Hematopoietic multipotent progenitor cell treated with erythropoietin and hydrocortisone succinate and interleukin-3 and kit ligand, for 6 days (in vitro differentiated cells): ENCODE measurements at regions not wholly inside any gene's neighbourhood (a gene's known extent, or its start where the extent isn't known, plus 50 kb on each side); places are given as distances from the start of the nearest gene placed in this dataset.
"Not testable (repeated sequence)": the region's sequence is repeated elsewhere in the genome, so short reads cannot be mapped to it uniquely, and the experiment has no call there.

Experiments used
- DNase-seq: peaks from one replicate; pipeline ENCODE4 v3.0.0-alpha.2; 2015

DNA sequence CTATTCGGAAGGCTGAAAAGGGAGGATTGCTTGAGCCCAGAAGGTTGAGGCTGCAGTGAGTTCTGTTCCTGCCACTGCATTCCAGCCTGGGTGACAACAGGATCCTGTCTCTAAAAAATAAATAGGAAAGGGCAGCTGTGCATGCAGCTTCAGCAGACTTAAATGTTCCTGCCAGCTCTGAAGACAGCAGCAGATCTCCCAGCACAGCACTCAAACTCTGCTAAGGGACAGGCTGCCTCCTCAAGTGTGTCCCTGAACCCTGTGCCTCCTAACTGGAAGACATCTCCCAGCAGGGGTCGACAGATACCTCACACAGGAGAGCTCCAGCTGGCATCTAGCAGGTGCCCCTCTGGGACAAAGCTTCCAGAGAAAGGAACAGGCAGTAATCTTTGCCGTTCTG lies 117.9 kb downstream of the CXCL12 start:
- no peak for DNase-seq

DNA sequence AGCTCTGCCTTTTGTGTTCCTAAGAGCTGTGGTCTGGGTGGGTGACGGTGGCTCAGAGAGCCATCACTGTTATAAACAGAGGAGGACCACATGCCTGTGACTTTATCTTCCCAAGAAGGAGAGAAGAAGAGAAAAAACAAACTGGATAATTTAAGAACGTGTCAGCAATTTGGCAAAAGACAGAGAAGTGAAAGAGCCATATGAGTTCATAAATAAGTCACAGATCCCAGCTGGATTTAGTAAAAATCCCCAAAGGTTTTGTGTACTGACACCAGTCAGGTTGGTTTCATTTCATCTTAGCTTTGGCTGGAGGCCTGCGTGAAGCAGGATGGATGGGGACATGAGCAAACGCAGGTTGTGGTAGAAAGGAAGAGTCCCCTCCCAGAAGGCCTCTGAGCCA lies 120.7 kb downstream of the CXCL12 start:
- no peak for DNase-seq

DNA sequence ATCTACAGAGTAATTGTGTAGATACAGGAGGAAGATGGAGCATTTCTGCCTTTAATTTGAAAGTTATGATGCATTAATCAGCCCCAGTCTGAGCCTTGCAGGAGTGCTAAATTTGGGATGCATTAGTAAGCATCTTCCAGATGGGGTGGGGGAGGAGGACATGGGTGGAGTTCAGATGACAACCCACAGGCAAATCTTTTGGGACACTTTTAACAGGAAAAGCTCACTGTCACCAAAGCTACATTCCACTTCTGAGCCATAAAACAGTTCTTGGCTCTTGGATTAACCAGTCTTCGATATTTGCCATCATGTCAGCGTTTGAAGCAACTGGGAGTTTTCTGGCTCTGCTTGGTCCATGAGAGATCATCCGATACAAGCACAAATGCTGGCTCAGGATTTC lies 121.1 kb downstream of the CXCL12 start:
- DNase-seq: no peak

DNA sequence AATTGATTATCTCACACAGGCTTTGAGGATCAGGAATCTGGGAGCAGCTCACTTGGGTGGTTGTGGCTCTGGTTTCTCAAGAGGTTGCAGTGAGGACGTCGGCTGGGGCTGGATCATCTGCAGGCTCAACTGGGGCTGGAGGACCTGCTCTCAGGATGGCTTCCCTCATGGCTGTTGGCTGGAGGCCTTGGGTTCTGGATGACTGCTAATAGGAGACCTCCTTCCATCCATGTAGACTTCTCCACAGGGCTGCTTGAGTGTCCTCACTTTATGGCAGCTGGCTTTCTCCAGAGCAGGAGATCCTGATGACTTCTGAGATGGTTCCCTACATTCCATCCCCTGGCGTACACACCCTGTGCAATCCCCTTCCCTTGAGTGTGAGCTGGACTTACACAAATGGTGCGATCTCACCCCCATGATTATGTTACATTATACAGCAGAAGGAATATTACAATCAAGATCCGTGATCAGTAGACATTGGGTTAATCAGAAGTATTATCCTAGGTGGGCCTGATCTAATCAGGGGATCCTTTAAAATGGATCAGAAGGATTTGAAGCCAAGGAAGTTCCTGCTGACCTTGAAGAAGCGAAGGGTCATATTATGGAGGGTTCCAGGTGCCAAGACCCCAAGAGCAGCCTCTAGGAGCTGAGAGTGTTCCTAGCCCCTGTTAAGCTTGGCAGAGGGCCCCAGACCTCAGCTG lies 122.2 kb downstream of the CXCL12 start:
- no peak for DNase-seq

DNA sequence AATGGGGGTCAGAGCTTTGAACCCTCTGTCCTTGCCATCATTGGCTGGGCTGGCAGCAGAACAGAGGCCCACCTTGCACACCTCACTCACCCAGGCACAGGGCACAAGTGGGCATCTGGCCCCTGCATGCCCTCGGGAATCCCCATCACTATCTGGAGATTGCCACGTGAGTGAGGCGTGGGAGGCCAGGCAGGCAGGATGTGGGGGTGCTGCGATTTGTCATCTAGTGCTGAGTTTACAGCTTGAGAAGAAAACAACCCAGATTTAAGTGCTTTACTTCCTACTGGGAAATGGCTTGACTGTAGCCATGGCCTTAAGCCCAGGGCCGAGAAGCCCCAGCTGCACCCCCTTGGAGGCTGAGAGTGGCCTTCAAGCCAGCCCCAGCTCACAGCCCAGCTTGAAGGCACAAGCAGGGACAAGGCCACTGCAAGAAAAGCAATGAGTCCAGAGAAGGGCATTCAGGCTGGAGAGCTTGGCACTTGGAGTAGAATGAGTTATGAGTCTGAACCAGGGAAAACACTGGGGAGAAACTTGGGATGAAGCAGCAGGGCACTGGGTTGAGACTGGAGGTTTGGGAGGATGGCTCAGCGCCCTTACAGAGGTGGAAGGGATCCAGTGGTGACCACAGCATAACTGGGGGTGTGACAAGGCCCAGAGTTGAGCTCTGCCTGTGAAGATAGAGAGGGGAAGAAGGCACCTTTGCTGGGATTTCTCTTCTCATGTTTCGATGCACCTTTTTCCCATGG lies 123.0 kb downstream of the CXCL12 start:
- DNase-seq: no peak

DNA sequence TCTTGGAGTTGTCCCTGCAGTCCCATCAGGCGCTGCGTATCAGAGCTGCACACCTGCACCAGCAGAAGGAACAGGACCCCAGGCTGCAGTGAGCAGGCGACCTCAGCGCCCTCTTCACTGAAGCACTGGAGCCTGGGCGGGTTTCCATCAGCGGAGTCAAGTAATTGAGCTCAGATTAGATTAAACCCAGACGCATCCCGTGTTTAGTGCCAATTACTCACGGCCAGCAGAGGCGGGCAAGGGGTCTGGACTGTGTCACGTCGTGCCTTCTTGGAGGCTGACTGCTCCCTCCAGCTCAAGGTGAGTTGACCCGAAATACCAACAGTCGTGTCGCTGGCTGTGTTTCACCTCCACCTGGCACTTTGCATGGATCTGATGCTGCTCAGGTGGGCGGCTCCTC lies 123.6 kb downstream of the CXCL12 start:
- DNase-seq: no peak

DNA sequence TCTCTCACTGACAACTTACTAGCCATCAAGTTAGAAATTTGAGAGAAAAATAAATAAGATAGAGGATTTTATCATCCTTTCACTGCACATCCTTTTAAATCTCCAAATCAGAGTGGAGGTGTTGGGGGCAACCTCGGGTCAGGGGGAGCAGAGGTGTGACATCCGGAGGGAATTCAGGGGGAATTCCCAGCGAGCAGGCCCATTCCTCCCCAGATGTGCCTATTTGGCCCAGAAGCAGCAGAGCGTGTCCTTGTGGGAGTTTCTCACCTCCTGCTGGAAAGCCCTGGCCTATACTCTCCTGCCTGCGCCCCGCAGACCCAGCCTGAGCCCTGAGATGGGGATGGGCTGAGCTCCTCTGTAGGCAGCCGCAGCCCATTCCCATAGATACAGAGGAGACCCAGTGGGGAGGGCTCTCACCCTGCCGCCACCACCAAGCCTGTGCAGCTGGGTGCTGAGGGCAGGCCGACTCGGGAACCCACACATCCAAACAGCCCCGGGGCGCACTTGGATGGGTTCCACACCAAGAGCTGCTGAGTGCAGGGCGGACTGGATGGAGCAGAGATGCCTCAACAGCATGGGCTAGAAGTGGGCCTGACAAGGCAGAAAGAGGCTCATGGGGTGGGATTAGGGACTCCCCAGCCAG lies 124.5 kb downstream of the CXCL12 start:
- DNase-seq: no peak

DNA sequence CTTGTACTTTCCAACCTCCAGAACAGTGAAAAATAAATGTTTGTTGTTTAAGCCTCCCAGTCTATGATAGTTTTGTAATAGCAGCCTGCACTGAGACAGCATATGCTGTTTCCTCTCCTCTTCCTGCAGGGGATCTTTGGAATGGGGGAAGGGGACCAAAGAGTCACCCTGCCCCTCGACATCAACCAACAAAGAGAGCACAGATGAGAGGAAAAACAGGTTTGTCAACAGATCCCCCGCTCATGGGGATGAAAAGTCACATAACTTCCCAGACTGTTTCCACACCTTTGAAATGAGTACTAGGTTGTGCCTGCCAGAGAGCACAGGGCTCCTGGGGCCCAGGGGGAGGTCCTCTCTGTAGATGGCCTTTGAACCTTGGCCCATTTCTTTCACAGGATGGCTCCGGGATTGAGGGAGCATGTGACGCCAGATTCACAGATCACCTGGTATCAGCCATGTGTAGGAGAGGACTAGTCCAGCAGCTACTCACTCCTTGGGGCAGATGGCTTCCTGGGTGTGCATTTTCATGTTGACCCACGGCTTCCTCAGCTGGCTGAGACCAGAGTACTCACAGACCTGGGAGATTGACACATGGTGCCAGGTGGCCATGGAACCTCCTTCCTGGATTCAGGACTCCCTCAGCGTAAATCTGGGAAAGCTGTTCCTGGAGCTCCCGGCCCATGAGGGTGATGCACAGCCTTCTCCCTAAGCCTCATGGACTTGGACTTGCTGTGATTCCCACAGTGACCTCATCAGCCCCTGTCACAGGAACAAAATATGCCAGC lies 125.6 kb downstream of the CXCL12 start:
- DNase-seq: no peak

DNA sequence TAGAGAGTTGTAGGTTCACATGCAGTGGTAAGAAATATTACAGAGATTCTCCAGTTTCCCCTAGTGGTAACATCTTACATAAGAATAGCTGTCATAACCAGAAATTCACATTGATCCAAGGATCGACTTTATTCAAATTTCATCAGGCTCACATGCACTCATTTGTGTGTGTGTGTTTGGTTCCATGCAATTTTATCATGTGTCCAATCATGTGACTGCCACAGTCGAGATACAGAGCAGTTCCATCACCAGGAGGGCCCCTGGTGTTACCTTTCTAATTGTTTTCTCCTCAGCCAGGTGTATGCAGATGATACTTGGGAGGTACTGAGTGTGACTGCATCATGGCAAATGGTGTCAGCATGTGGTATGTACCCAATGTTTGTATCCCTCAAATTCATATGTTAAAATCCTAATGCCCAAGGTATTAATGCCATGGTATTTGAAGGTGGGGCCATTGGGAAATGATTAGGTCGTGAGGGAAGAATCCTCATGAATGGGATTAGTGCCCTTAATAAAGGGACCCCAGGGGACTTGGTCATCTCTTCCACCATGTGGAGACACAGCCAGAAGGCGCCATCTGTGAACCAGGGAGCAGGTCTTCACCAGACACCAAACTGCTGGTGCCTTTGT lies 126.3 kb downstream of the CXCL12 start:
- no peak for DNase-seq

DNA sequence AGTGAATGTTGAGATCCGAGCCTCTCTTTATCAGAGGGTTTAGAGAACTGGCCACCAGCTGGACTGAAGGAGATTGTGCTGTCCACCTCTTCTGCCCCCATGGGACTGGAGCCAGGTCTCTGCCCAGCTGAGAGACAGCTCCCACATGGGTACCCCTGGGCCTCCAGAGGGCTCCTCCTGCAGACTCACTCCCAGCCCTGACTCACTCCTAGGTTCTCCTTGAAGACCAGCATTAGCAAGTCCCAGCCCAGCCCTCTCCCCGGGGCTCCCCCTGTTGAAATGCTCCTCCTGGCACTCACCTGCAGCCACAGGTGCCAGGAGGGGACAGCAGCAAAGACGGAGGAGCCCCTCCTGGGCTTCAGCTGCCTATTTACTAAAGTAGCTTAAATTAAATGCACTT lies 126.9 kb downstream of the CXCL12 start:
- DNase-seq: no peak

DNA sequence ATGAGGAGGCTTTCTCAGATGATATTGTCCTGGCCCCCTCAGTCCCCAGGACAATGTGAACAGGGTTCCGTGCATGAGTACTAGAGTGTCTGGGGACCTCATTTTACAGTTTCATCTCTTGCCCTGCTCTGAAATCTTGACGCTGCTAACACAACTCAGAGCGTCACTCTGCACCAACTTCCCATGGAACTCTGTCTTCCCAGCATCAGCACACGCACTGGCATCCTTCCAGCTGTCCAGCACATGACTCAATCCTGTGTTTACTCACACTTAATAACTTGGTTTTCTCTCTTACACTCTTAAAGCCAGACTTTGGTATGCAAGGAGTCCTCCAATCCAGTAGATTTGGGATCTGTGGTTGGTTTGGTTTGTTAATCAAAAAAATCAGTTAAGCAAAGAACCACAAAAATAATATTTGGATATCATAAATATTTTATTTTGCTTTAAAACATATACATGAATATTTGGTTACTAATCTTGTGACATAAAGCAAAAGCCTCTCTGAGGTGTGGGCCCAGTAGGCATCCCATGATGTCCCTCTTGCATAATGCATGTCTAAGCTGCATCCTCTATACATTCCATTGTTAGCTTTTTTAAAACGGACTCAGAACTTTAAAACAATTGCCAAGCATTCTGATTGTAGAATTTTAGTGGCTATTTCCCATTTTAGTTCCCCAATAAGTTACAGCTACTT lies 131.0 kb downstream of the CXCL12 start:
- DNase-seq: no peak

DNA sequence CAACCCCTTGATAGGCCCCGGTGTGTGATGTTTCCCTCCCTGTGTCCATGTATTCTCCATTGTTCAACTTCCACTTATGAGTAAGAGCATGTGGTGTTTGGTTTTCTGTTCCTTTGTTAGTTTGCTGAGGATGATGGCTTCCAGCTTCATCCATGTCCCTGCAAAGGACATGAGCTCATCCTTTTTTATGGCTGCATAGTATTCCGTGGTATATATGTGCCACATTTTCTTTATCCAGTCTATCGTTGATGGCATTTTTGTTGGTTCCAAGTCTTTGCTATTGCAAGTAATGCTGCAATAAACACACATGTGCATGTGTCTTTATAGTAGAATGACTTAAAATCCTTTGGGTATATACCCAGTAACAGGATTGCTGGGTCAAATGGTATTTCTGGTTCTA lies 132.3 kb downstream of the CXCL12 start:
- not testable (repeated sequence) for DNase-seq

DNA sequence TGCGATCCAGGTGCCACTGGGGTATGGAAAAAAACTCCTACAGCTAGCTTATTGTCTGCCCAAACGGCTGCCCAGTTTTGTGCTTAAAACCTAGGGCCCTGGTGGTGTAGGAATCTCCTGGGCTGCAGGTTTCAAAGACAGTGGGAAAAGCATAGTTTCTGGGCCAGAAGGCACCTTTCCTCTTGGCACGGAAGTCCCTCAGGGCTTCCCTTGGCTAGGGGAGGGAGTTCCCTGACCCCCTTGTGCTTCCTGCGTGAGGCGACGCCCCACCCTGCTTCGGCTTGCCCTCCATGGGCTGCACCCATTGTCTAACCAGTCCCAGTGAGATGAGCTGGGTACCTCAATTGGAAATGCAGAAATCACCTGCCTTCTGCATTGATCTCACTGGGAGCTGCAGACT lies 135.0 kb downstream of the CXCL12 start:
- not testable (repeated sequence) for DNase-seq

DNA sequence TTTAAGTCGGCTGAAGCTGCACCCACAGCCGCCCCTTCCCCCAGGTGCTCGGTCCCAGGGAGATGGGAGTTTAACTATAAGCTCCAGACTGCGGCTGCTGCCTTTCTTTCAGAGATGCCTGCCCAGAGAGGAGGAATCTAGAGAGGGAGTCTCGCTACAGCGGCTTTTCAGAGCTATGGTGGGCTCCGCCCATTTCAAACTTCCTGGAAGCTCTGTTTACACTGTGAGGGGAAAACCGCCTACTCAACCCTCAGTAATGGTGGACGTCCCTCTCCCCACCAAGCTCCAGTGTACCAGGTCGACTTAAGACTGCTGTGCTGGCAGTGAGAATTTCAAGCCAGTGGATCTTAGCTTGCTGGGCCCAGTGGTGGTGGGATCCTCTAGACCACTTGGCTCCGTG lies 135.4 kb downstream of the CXCL12 start:
- DNase-seq: no peak

DNA sequence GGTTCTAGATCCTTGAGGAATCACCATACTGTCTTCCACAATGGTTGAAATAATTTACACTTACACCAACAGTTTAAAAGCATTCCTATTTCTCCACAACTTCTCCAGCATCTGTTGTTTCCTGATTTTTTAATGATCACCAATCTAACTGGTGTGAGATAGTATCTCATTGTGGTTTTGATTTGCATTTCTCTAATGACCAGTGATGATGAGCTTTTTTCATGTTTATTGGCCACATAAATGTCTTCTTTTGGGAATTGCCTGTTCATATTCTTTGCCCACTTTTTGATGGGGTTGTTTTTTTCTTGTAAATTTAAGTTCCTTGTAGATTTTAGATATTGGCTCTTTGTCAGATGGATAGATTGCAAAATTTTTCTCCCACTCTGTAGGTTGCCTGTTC lies 138.2 kb downstream of the CXCL12 start:
- not testable (repeated sequence) for DNase-seq

DNA sequence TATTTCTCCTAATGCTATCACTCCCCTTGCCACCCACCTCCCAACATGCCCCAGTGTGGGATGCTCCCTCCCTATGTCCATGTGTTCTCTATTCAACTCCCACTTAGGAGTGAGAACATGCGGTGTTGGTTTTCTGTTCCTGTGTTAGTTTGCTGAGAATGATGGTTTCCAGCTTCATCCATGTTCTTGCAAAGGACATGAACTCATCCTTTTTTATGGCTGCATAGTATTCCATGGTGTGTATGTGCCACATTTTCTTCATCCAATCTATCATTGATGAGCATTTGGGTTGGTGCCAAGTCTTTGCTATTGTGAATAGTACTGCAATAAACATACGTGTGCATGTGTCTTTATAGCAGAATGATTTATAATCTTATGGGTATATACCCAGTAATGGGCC lies 138.6 kb downstream of the CXCL12 start:
- DNase-seq: not testable (repeated sequence)

DNA sequence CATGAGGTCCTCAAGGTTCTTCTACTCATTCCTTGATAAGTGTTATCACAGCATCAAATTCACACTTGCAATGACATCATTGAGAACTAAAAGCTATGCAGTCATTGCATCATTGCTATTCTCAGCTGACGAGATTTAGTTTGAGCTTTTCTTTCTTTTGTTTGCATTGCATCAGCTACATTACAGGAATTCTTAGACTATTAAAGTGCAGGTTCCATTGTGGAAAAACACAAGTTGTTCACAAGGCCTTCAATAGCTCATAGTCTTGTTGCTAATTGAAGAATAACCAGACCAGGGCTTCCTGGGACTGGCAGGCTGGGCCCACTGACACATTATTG lies 139.3 kb downstream of the CXCL12 start:
- no peak for DNase-seq

DNA sequence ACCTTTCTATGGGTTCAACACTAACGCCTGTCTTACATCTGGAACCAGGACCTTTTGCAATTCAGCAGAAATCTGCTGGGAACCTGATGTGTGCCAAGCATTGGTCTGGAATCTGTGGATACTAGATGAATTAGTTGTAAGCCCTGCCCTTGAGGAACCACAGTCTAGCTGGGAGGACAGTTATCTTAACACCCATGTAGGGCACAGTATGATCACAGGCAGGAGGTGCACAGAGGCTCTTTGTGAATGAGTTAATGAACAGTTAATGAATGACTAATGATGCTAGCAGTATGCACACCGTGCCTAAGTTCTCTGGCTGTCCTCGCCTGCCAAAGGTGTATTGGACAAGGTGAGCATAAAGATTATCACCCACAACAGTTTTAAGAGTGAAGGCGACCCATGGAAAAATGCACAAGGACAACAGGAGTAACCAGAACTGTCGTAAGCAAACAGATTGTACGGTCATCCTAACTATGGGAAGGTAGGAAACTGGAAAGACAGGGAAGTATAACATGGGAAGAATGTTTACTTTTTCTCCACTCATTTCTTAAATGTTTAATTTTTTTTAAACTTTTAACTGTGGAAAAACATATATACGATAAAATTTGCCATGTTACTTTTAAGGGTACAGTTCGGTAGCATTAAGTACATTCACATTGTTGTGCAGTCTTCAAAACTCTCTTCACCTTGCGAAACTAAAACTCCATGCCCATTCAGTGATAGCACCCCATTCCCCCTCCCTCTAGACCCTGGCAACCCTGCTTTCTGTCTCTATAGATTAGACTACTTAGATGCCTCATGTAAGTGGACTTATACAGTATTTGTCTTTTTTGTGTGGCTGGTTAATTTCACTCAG lies 139.9 kb downstream of the CXCL12 start:
- no peak for DNase-seq

DNA sequence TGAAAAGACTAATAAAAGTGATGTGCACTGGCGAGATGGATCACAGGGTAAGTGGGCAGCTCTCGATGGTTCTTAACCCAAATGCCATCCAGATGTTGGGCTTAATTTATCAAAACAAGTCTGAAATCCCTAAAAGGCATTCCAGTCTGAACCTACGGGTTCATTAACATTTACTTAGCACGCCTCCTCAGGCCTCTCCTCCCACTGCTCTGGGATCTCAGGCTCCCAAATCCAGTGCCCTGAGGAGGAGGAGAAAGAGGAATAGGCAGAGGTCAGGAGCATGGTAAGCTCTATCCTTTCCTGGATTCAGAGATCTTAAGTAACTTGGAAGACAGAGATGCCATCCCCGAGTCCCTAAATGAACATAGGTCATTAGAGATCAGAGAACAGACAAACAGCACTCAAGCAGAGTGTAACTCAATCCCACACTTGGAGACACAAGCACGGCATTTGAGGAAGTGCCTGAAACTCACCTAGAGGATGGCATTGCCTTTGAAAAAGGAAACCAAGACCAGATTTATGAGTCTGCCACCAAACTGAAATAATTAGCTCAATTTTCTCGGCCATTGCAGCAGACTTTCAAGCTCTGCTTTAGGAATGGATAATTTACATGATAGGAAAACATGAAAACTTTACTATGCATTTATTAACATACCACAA lies 140.9 kb downstream of the CXCL12 start:
- no peak for DNase-seq

DNA sequence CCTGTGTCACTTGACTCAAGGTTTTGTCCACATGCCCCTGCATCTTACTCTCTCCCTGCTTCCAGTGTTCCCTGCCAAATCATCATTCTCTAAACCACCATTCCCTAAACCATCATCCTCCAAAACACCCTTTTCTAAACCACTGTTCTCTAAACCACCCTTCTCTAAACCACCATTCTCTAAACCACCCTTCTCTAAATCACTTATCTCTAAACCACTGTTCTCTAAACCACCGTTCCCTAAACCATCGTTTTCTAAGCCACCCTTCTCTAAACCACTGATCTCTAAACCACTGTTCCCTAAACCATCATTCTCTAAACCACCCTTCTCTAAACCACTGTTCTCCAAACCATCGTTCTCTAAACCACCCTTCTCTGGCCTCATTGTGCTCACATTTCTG lies 142.1 kb downstream of the CXCL12 start:
- no peak for DNase-seq

DNA sequence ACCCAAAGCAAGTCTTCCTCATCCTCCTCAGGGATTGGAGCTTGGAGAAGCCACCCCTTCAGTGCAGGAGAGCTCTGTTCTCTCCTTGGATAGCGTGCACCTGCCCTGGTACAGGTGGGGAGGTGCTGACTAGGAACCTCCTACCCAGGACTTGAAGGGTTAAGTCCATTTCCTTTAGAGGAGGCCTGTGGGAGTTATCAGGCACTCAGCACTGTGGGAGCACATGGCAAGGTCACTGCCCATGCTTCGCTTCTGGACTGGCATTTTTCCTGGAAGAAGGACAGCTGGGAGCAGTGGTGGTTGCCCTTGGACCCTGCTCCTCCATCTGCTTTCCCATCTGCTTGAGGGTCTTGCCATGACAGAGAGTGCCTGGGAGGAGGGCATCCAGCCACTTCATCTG lies 142.8 kb downstream of the CXCL12 start:
- DNase-seq: no peak
